Calu3 (cell line): ENCODE measurements at regions not wholly inside any gene's neighbourhood (a gene's known extent, or its start where the extent isn't known, plus 50 kb on each side); places are given as distances from the start of the nearest gene placed in this dataset.

Source experiments
- BruUV-seq: library from RNA; stranded (reverse); fragments of 400-500 nt; replicated peaks from 2 replicates; lab custom pipeline; 2021; lab: Mats Ljungman, UMichigan
- CTCF ChIA-PET: fragments of 300-600 bp; sonication (Branson Sonifier 250); formaldehyde crosslinking; loops from one replicate; lab custom pipeline; 2022; ENCODE audit warnings: antibody characterized with exemption; lab: Charles Lee
- DNase-seq: peaks from one replicate; pipeline ENCODE4 v3.0.0; 2022
- H3K27ac Mint-ChIP-seq: one replicate; pipeline ENCODE4 v1.8.0; 2022; ENCODE audit warnings: mixed read lengths; ENCODE audit not compliant: unreplicated experiment
- H3K27me3 Mint-ChIP-seq: one replicate; pipeline ENCODE4 v1.8.0; 2022; ENCODE audit warnings: mixed read lengths; ENCODE audit not compliant: unreplicated experiment
- H3K36me3 Mint-ChIP-seq: one replicate; pipeline ENCODE4 v1.8.0; 2022; ENCODE audit warnings: mild to moderate bottlenecking, moderate library complexity, mixed read lengths; ENCODE audit not compliant: insufficient read depth, unreplicated experiment
- H3K4me1 Mint-ChIP-seq: one replicate; pipeline ENCODE4 v1.8.0; 2022; ENCODE audit warnings: mild to moderate bottlenecking, low read depth, mixed read lengths; ENCODE audit not compliant: unreplicated experiment
- H3K4me3 Mint-ChIP-seq: one replicate; pipeline ENCODE4 v1.8.0; 2022; ENCODE audit warnings: mild to moderate bottlenecking, low read depth, moderate library complexity, mixed read lengths; ENCODE audit not compliant: unreplicated experiment
- H3K9me3 Mint-ChIP-seq: one replicate; pipeline ENCODE4 v1.8.0; 2022; ENCODE audit warnings: low read depth, mixed read lengths; ENCODE audit not compliant: unreplicated experiment
- CTCF ChIP-seq: fragments of 200-600 bp; IDR thresholded peaks from one replicate; pipeline ENCODE4 v1.8.0; 2022; ENCODE audit warnings: antibody characterized with exemption; ENCODE audit not compliant: unreplicated experiment
- intact Hi-C: fragments of 100-400 bp; cut with micrococcal nuclease; formaldehyde crosslinking; loops from one replicate; pipeline ENCODE4 v1.10.0; 2022; ENCODE audit not compliant: unreplicated experiment

DNA sequence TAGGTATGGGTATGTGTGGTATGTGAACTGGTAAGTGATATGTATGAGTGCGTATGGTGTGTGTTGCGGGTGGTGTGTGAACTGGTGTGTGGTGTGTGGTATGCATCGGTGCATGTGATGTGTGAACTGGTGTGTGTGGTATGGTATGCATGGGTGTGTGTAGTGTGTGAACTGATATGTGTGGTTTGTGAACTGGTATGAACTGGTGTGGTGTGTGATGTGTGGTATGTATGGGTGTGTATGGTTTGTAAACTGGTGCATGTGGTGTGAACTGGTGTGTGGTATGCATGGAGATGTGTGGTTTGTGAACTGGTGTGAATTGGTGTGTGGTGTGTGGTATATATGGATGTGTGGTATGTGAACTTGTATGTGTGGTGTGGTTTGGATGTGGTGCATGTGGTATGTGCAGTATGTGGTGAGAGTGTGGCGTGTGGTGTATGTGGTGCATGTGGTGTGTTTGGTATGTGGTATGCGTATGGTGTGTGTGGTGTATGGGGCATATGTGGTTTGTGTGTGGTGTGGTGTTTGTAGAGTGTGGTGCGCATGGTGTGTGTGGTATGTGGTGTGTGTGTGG is 208.9 kb upstream of the TNP1 start:
- Mint-ChIP-seq H3K36me3 (no peaks in the 10 kb centered on the region), H3K27ac (no peak overlapping the region), H3K4me1 (peaks cover 12% of the 10 kb centered on the region), H3K27me3 (no peaks in the 10 kb centered on the region), H3K4me3 (no peak overlapping the region), H3K9me3 (peaks cover 8% of the 10 kb centered on the region)
- DNase-seq: no peak
- BruUV-seq: no TSS peak
- intact Hi-C loops: no loop called here
- TF ChIP-seq CTCF: no peak
- CTCF ChIA-PET: no interaction called here

DNA sequence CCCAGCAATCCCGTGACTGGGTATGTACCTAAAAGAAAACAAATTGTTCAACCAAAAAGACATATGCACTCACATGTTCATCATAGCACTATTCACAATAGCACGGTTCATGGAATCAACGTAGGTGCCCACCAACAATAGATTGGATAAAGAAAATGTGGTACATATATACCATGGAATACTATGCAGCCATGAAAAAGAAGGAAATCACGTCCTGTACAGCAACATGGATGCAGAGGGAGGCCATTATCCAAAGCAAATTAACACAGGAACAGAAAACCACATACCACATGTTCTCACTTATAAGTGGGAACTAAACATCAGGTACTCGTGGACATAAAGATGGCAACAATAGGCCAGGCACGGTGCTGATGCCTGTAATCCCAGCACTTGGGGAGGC is 207.9 kb upstream of the TNP1 start:
- peaks cover 8% of the 10 kb centered on the region for H3K9me3 Mint-ChIP-seq
- DNase-seq: no peak
- H3K27ac Mint-ChIP-seq: no peak overlapping the region
- BruUV-seq: no TSS peak
- H3K36me3 Mint-ChIP-seq: no peaks in the 10 kb centered on the region
- H3K4me1 Mint-ChIP-seq: peaks cover 12% of the 10 kb centered on the region
- no peak for TF ChIP-seq CTCF
- H3K4me3 Mint-ChIP-seq: no peak overlapping the region
- intact Hi-C loops: no loop called here
- H3K27me3 Mint-ChIP-seq: no peaks in the 10 kb centered on the region
- CTCF ChIA-PET: no interaction called here

- TF ChIP-seq CTCF: no peak
- no TSS peak for BruUV-seq
- Mint-ChIP-seq H3K27me3 (no peaks in the 10 kb centered on the region), H3K9me3 (peaks cover 8% of the 10 kb centered on the region), H3K27ac (no peak overlapping the region), H3K4me1 (peaks cover 12% of the 10 kb centered on the region), H3K36me3 (no peaks in the 10 kb centered on the region), H3K4me3 (no peak overlapping the region)
- intact Hi-C loops: no loop called here
- DNase-seq: no peak
- CTCF ChIA-PET: no interaction called here
Observed at GRCh38 chr2:217066510-217067270, 206.8 kb upstream of the TNP1 start.

DNA sequence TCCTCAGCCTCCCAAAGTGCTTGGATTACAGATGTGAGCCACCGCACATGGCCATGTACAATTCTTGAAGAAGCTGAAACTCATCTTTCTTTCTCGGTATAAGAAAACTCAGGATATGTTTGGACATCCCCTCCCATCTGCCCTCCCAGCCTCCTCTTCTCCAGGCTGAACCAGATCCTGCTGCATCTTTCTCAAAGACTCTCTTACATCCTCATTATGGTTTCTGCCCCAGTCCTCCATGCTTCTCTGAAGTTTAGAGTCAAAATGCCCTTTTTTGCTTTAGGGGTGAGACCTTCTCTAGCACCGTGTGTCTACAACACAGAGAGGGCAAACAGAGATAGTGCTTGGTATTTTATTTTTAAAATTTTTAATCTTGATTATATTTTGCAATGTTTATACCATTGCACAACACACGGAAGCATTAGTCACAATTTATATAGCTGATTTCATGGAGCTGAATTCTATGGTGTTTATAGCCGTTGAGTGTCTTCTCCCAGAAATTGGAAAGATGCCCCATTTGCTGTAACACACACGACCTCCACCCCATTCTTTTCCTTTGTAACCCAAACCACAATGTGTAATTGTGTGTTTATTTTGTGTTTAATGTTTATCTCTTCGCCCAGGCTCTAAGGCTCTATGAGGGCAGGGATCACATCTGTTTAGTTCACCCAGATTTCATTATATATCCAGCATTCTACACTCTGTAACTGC is 206.0 kb upstream of the TNP1 start:
- peaks cover 12% of the 10 kb centered on the region for H3K4me1 Mint-ChIP-seq
- CTCF ChIA-PET: no interaction called here
- DNase-seq: no peak
- TF ChIP-seq CTCF: no peak
- BruUV-seq: no TSS peak
- peaks cover 8% of the 10 kb centered on the region for H3K9me3 Mint-ChIP-seq
- H3K4me3 Mint-ChIP-seq: no peak overlapping the region
- no peaks in the 10 kb centered on the region for H3K36me3 Mint-ChIP-seq
- H3K27ac Mint-ChIP-seq: no peak overlapping the region
- H3K27me3 Mint-ChIP-seq: no peaks in the 10 kb centered on the region
- intact Hi-C loops: no loop called here
